HTR-8/SVneo (cell line): ENCODE measurements at regions not wholly inside any gene's neighbourhood (a gene's known extent, or its start where the extent isn't known, plus 50 kb on each side); places are given as distances from the start of the nearest gene placed in this dataset.

Experiments
- DNase-seq: peaks from one replicate; pipeline ENCODE4 v3.0.0; 2011; ENCODE audit warnings: low spot score, mixed read lengths; ENCODE audit not compliant: insufficient read length
- FAIRE-seq: peaks from 2 replicates; lab custom pipeline; 2011; peaks lifted over from hg19 to GRCh38; lab: Jason Lieb, UNC

DNA sequence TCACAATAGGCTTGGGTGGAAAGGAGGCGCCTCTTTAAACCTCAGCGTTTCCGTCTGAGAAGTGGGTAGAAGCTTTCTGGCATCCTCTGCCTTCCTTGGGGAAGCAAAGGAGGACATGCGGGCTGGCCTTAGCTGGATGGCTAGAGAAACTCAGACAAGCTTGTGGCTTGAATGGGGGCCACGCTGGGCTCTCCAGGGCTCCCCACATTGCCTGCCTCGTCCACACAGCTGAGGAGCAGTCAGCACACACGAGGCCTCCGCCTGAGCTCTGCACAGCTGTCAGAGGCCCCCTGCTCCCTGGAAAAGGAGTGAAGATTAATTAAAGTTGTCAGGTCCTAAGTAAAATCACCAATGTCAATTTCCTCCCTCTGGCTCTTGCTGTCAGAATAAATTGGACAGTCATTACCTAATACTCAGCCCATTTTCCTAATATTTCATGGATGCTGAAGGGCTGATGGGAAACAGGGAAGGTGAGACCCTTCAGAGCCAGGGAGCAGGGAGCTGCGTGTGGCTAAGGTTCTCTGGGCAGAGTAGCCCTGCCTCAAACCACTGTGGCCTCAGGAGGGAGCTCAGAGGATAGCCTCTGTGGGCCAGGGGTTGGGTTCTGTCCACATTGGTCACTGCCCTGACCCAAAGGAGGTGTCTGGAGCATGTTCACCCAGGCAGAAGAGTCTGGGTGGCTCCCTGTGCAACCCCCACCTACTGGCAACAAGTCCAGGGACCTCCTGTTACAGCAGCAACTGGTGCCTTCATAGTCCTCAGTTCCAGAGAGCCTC is 118.3 kb upstream of the CD82 start:
- no peak for FAIRE-seq
- no peak for DNase-seq

- no peak for FAIRE-seq
Observed at GRCh38 chr11:44450295-44450932, 115.0 kb upstream of the CD82 start.

GRCh38 chr11:44451706-44452105 is 113.8 kb upstream of the CD82 start:
- no peak for FAIRE-seq

More at GRCh38 chr11:44450295-44450932, 115.0 kb upstream of the CD82 start:
- no peak for DNase-seq

DNA sequence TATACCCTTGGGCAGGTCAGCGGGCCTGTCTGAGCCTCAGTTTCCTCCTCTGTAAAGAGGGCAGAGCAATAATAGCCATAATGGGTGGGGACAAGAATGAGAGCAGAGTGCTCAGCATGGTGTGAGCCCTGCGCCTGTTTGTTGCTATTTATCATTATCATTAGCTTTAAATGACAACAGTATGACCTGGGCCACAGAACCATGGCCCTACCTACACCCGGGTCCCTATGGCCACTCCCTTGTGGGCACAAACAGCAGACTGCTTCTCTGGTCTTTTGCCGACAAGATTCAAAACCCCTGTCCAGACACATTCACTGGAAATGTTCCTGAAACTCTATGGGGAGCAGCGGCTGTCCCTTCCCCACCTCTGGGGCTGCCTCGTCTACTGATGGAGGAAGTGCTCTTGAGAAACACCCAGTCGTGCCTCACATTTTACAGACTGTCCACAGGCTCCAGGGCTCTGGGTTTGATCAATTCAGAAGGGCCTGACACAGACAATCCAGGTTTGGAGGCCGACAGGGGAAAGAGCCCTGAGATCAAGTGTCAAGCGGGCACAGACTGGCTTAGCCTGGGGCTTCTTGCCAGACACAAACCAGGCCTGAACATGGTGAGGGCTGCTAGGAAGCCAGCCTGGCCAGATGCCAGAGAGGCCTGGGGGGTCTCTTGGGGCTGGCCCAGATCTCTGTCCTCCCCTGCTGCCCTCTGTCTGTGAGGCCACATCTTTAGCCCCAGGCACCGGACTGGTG is 112.5 kb upstream of the CD82 start:
- FAIRE-seq: no peak
- no peak for DNase-seq

More at GRCh38 chr11:44451706-44452105, 113.8 kb upstream of the CD82 start:
- no peak for DNase-seq

- FAIRE-seq (no peak), DNase-seq (no peak)
Observed at GRCh38 chr11:44453871-44454270, 111.6 kb upstream of the CD82 start.

- DNase-seq (no peak), FAIRE-seq (no peak)
Observed at GRCh38 chr11:44454666-44455065, 110.8 kb upstream of the CD82 start.

DNA sequence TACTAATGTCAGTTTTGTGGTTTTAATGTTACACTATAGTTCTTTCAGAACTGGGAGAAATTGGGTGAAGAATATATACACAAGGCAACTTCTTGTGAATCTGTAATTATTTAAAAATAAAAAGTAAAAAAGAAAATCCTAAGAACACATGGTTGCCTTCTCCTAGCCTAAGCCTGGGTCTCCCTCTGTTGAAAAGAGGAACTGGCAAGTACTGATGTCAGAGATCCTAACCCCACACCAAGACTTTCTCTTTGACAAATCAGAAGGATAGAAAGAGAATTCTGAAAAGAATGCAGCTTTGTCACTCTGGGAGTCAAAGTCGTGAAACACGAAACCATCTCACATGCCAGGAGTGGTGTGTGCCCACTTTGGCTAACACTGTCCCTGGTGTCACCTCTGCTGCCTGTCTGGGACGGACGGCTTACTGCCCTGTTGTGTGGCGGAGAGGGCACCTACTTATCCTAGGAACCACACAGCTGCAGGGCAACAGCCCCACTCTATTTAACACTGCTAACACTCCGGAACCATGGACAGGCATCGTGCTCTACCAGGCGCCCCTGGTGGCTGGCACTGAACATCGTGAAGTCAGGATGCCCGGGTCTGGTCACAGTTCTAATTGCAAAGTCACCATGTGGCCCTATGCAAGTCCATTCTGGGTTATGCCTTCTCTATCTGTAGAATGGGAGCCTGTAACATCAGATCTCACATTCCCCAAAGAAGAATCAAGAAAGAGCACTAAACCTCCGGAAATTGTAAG is 108.7 kb upstream of the CD82 start:
- DNase-seq (no peak), FAIRE-seq (no peak)

- DNase-seq (no peak), FAIRE-seq (no peak)
Observed at GRCh38 chr11:44457862-44458261, 107.6 kb upstream of the CD82 start.

GRCh38 chr11:44463751-44464150 is 101.7 kb upstream of the CD82 start:
- FAIRE-seq (no peak), DNase-seq (no peak)

DNA sequence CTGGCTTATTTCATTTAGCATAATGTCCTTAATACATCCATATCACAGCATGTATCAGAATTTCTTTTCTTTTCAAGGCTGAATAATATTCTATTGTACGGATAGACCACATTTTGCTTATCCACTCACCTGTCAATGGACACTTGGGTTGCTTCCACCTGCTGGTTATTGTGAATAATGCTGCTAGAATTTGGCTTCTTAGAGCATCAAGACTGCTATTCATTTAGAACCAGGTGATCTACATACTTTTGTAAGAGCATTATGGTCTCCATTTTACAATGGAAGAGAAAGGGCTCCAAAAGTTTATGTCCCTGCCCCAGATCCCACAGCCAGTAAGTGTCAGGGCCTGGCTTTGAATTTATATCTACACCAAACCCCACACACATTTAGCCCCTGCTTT is 100.7 kb upstream of the CD82 start:
- DNase-seq (no peak), FAIRE-seq (no peak)

- DNase-seq (no peak), FAIRE-seq (peak; percentile 69)
Observed at GRCh38 chr11:44466531-44467205, 98.8 kb upstream of the CD82 start.

GRCh38 chr11:44467413-44467812 is 98.0 kb upstream of the CD82 start:
- no peak for DNase-seq
- FAIRE-seq: no peak

DNA sequence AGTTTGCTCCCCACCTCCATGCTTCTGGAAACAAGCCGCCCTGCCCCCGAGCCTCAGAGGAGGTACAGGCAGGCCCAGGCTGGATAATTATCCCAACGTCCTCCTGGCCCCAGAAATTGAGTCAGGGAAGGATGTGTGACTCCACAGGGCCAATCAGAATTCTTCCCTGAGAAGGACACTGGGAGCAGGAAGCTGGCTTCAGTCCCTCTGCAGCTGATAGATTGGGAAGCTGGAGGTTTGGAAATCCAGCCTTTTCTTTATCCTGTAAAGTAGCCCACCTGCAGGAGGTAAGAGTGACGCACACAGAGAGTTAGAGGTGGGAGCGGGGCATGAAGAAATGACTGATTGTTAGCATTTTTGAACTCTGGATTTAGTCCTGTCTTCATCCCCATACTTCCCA is 97.5 kb upstream of the CD82 start:
- FAIRE-seq: no peak
- no peak for DNase-seq

GRCh38 chr11:44468345-44468988 is 97.0 kb upstream of the CD82 start:
- no peak for DNase-seq
- no peak for FAIRE-seq

GRCh38 chr11:44469412-44469811 is 96.1 kb upstream of the CD82 start:
- DNase-seq (no peak), FAIRE-seq (no peak)

DNA sequence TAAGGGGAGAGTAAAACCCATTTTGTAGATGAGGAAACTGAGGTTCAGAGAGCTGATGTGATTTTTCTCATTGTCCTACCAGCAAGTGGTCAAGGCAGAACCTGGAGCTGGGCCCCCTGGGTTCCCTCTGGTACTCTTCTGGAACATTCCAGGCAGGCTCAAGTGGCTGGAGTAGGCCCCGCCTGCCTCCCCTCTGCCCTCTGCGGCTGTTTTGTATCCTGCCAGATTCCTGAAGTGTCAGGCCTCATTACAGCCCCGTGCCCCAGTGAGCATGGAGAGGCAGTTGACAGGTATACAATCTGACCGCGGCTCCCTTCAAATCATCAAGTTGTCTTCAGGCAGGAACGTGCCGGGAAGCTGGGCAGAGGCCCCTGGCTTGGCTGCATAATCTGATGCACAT is 94.6 kb upstream of the CD82 start:
- FAIRE-seq: no peak
- DNase-seq: no peak

- FAIRE-seq: no peak
- no peak for DNase-seq
Observed at GRCh38 chr11:44471603-44472002, 93.9 kb upstream of the CD82 start.

DNA sequence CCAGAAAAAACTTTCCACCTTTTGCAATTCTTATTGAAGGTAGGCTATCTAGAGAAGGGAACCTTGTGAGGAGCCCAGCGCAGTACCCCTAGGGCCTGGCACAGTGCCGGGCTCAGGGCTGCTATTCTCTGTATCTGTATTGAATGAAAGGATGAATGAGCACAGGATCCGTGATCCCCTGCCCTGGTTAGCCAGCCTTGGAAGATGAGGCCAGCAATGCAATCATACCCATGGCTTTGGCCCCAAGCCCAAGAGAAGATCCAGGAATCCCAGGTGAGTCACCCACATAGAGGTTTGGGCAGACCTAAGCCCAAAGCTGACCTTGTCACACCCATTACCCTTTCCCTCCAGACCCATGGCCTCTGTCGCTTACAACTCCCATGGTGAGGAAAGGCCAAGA is 92.5 kb upstream of the CD82 start:
- FAIRE-seq: no peak
- DNase-seq: no peak

GRCh38 chr11:44474702-44475101 is 90.8 kb upstream of the CD82 start:
- FAIRE-seq (no peak), DNase-seq (no peak)
